ENCODE measurements at regions not wholly inside any gene's neighbourhood (a gene's known extent, or its start where the extent isn't known, plus 50 kb on each side); places are given as distances from the start of the nearest gene placed in this dataset.

DNA sequence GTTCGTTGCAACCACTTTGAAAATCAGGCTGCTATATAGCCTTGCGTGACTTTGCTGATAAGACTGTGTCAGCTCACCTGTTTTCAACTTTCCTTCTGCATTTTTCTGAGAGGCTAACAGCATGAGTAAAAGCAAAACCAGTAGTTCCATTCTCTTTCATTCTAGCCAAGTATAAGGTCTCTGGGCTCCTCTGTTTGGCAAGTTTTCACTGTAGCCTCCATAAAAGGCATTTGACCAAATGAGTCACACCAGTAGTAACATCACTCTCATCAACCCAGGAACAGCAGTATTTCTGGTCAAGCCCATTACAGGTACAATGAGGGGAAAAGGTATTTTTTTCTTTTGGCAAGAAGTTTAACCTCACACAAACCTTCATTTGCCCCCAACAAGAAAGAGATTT lies 1149.8 kb upstream of the MIR17HG start:
- H3K9me3 Mint-ChIP-seq, result peaks cover 17 to 32% of the 10 kb centered on the region in 2 donors
- TF ChIP-seq CTCF (IDR thresholded peaks at IDR 0.05), result no peak
- ATAC-seq, result no peak

DNA sequence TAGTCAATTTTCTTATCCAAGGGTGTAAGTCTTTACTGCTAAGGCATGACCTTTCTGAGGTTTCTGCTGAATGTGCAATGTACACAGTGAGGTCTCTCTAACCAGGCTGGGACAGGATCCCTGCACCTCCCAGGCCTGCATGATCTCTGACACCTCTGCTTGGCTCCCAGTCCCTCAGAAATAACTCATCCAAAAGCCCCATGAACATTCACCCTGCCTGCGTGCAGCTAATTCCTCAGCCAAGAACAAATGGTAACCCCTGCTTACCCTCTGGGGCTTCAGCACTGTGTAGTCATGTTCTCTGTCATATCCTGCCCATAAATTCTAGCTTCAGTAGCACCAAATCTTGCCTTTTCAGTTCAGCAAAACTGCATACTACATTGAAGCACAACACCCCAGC lies 1146.3 kb upstream of the MIR17HG start:
- no peak overlapping the region for H3K4me3 ChIP-seq (ENCODE audit: low read length)
- H3K27ac ChIP-seq (ENCODE audit: low read length), result no peak overlapping the region
- no peaks in the 10 kb centered on the region for H3K36me3 ChIP-seq (ENCODE audit: control insufficient read depth, insufficient read depth, low read length)
- no peaks in the 10 kb centered on the region for H3K27me3 ChIP-seq (ENCODE audit: control insufficient read depth, insufficient read depth, low read length)
- no peak for ATAC-seq
- H3K4me1 ChIP-seq (ENCODE audit: control insufficient read depth, insufficient read depth, low read length), result no peaks in the 10 kb centered on the region
- intact Hi-C loops (cut with micrococcal nuclease), result no loop called here
- Mint-ChIP-seq H3K27me3 (ENCODE audit: low read depth in 2 of 2) (no peaks in the 10 kb centered on the region), H3K27ac (no peak overlapping the region), H3K36me3 (peaks cover 18% of the 10 kb centered on the region), H3K4me1 (no peaks in the 10 kb centered on the region), H3K9me3 (peaks cover 10 to 28% of the 10 kb centered on the region in 2 donors), H3K4me3 (no peak overlapping the region)
- H3K9me3 ChIP-seq (ENCODE audit: control insufficient read depth, insufficient read depth, low read length), result no peaks in the 10 kb centered on the region
- no peak for TF ChIP-seq CTCF (IDR thresholded peaks at IDR 0.05)
- DNase-seq, result no peak
- 83% methylated on average over 1 of the region's 1 CpG for WGBS (ENCODE audit: insufficient coverage)

More for the DNA sequence above, 1149.8 kb upstream of the MIR17HG start:
- no peak for DNase-seq
- no peaks in the 10 kb centered on the region for H3K36me3 ChIP-seq (ENCODE audit: control insufficient read depth, insufficient read depth, low read length)
- H3K27me3 ChIP-seq (ENCODE audit: control insufficient read depth, insufficient read depth, low read length), result no peaks in the 10 kb centered on the region
- Mint-ChIP-seq H3K4me3 (no peak overlapping the region), H3K27me3 (ENCODE audit: low read depth in 2 of 2) (no peaks in the 10 kb centered on the region), H3K27ac (no peak overlapping the region), H3K4me1 (no peaks in the 10 kb centered on the region), H3K36me3 (peaks cover 15% of the 10 kb centered on the region)
- H3K4me1 ChIP-seq (ENCODE audit: control insufficient read depth, insufficient read depth, low read length), result no peaks in the 10 kb centered on the region
- H3K27ac ChIP-seq (ENCODE audit: low read length), result no peak overlapping the region
- WGBS (ENCODE audit: insufficient coverage), result 82% methylated on average over 2 of the region's 2 CpGs
- no peaks in the 10 kb centered on the region for H3K9me3 ChIP-seq (ENCODE audit: control insufficient read depth, insufficient read depth, low read length)
- intact Hi-C loops (cut with micrococcal nuclease), result no loop called here
- no peak overlapping the region for H3K4me3 ChIP-seq (ENCODE audit: low read length)

DNA sequence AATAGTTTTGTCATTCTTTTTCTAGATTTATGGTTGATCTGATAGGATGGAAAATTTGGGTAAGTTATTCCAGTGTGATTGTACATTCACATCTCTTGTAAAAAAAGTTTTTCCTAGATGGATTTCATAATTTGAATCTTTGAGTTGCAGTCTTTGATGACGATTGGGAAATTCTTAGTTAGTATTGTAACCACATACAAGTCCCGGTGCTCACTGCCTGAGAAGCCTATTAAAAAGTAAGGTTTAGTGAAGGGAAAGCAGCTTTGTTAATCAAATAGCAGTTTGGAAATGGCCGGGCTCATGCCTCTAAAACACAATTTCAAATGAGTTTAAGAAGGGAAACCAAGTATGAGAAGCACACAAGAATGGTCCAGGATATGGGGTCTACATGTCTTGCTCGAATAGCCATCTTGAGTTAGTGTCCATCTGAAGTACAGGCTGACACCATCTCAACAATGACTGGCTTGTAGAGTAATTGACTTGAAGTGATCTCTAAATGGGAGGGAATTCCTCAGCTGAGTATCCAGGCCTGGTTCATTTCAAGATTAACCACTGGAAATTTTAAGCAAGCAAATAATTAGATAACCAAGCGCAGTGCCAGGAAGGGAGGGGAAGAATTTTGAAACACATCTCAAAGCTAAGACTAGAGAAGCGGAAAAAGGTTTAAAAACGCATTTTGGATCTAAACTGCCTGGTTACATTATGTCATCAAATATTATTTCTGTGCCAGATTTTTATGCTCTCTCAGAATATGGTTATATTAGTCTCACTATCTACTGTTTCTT lies 1145.6 kb upstream of the MIR17HG start:
- DNase-seq (no peak), ATAC-seq (no peak)
- 57% methylated on average over 7 of the region's 7 CpGs for WGBS (ENCODE audit: insufficient coverage)
- Mint-ChIP-seq H3K36me3 (peaks cover 18% of the 10 kb centered on the region), H3K27ac (no peak overlapping the region), H3K27me3 (ENCODE audit: low read depth in 2 of 2) (no peaks in the 10 kb centered on the region), H3K4me1 (no peaks in the 10 kb centered on the region), H3K9me3 (peaks cover 10 to 27% of the 10 kb centered on the region in 2 donors), H3K4me3 (no peak overlapping the region)
- Histone ChIP-seq H3K9me3 (ENCODE audit: control insufficient read depth, insufficient read depth, low read length) (no peaks in the 10 kb centered on the region), H3K4me3 (ENCODE audit: low read length) (no peak overlapping the region), H3K27ac (ENCODE audit: low read length) (no peak overlapping the region), H3K27me3 (ENCODE audit: control insufficient read depth, insufficient read depth, low read length) (no peaks in the 10 kb centered on the region), H3K36me3 (ENCODE audit: control insufficient read depth, insufficient read depth, low read length) (no peaks in the 10 kb centered on the region), H3K4me1 (ENCODE audit: control insufficient read depth, insufficient read depth, low read length) (no peaks in the 10 kb centered on the region)
- TF ChIP-seq CTCF (IDR thresholded peaks at IDR 0.05), result no peak
- intact Hi-C loops (cut with micrococcal nuclease), result no loop called here

GRCh38 chr13:90205081-90205480 lies 1142.4 kb upstream of the MIR17HG start:
- DNase-seq (no peak), ATAC-seq (no peak)
- Mint-ChIP-seq H3K27ac (no peak overlapping the region), H3K27me3 (ENCODE audit: low read depth in 2 of 2) (no peaks in the 10 kb centered on the region), H3K9me3 (peaks cover 17 to 36% of the 10 kb centered on the region in 2 donors), H3K4me1 (no peaks in the 10 kb centered on the region), H3K36me3 (peaks cover 18% of the 10 kb centered on the region), H3K4me3 (no peak overlapping the region)
- WGBS (ENCODE audit: insufficient coverage), result 88% methylated on average over 1 of the region's 1 CpG
- Histone ChIP-seq H3K4me1 (ENCODE audit: control insufficient read depth, insufficient read depth, low read length) (no peaks in the 10 kb centered on the region), H3K27ac (ENCODE audit: low read length) (no peak overlapping the region), H3K27me3 (ENCODE audit: control insufficient read depth, insufficient read depth, low read length) (no peaks in the 10 kb centered on the region), H3K9me3 (ENCODE audit: control insufficient read depth, insufficient read depth, low read length) (peaks cover 3% of the 10 kb centered on the region), H3K36me3 (ENCODE audit: control insufficient read depth, insufficient read depth, low read length) (no peaks in the 10 kb centered on the region), H3K4me3 (ENCODE audit: low read length) (no peak overlapping the region)
- intact Hi-C loops (cut with micrococcal nuclease), result no loop called here
- no peak for TF ChIP-seq CTCF (IDR thresholded peaks at IDR 0.05)
